SH-SY5Y (cell line): ENCODE measurements at regions not wholly inside any gene's neighbourhood (a gene's known extent, or its start where the extent isn't known, plus 50 kb on each side); places are given as distances from the start of the nearest gene placed in this dataset.

Experiments used
- GATA2 ChIP-seq: IDR thresholded peaks from 2 replicates; pipeline ENCODE4 v1.6.1; 2011; ENCODE audit warnings: mild to moderate bottlenecking, low read depth, low read length
- GATA3 ChIP-seq: IDR thresholded peaks from 2 replicates; pipeline ENCODE4 v1.6.1; 2011; ENCODE audit warnings: low read depth, mild to moderate bottlenecking, low read length, moderate library complexity

GRCh38 chr11:81573367-81573766 lies 1160.3 kb downstream of the FAM181B start:
- no peak for TF ChIP-seq GATA2
- TF ChIP-seq GATA3: no peak
